ENCODE measurements at regions not wholly inside any gene's neighbourhood (a gene's known extent, or its start where the extent isn't known, plus 50 kb on each side); places are given as distances from the start of the nearest gene placed in this dataset.

GRCh38 chr9:38201844-38202243 lies 132.8 kb upstream of the SHB start:
- no peak overlapping the region for H3K27ac Mint-ChIP-seq
- no peak overlapping the region for H3K4me3 Mint-ChIP-seq
- no peak for ATAC-seq (replicated peaks in 1 of 4)

GRCh38 chr9:38200431-38200830 lies 131.4 kb upstream of the SHB start:
- Mint-ChIP-seq H3K9me3 (peaks cover 0 to 3% (median 0%) of the 10 kb centered on the region in 3 donors), H3K27me3 (peaks cover 2 to 3% of the 10 kb centered on the region in 2 donors)
- CTCF ChIA-PET: no interaction called here

More at GRCh38 chr9:38201844-38202243, 132.8 kb upstream of the SHB start:
- CTCF ChIA-PET: no interaction called here
- POLR2A ChIA-PET: no interaction called here
- H3K9me3 Mint-ChIP-seq: peaks cover 0 to 3% (median 0%) of the 10 kb centered on the region in 3 donors
- DNase-seq: no peak
- Histone ChIP-seq H3K9me3 (no peaks in the 10 kb centered on the region), H3K4me3 (ENCODE audit: control insufficient read depth in 1 of 2, extremely low read depth in 1 of 2, low read length in 1 of 2) (no peak overlapping the region), H3K4me1 (ENCODE audit: control insufficient read depth in 1 of 2, extremely low read depth in 1 of 2, insufficient read depth in 2 of 2, low read length in 2 of 2) (no peaks in the 10 kb centered on the region), H3K27me3 (replicated peaks in 1 of 2; ENCODE audit: control insufficient read depth in 2 of 2, extremely low read depth in 1 of 2, insufficient read depth in 2 of 2, low read length in 1 of 2) (peaks cover 0 to 6% of the 10 kb centered on the region in 2 experiments), H3K36me3 (ENCODE audit: control insufficient read depth in 2 of 2, extremely low read depth in 1 of 2, insufficient read depth in 1 of 2, low read length in 1 of 2) (no peaks in the 10 kb centered on the region), H3K27ac (ENCODE audit: low read length) (no peak overlapping the region)
- H3K36me3 Mint-ChIP-seq: no peaks in the 10 kb centered on the region
- peaks cover 3 to 6% (median 5%) of the 10 kb centered on the region in 3 donors for H3K4me1 Mint-ChIP-seq
- H3K27me3 Mint-ChIP-seq: peaks cover 0 to 3% of the 10 kb centered on the region in 2 donors
- WGBS (ENCODE audit: insufficient coverage): 25% methylated on average over 1 of the region's 3 CpGs

GRCh38 chr9:38198140-38198539 lies 129.1 kb upstream of the SHB start:
- no peaks in the 10 kb centered on the region for H3K36me3 Mint-ChIP-seq
- Histone ChIP-seq H3K4me3 (ENCODE audit: control insufficient read depth in 1 of 2, extremely low read depth in 1 of 2, low read length in 1 of 2) (no peak overlapping the region), H3K36me3 (ENCODE audit: control insufficient read depth in 2 of 2, extremely low read depth in 1 of 2, insufficient read depth in 1 of 2, low read length in 1 of 2) (no peaks in the 10 kb centered on the region), H3K4me1 (ENCODE audit: control insufficient read depth in 1 of 2, extremely low read depth in 1 of 2, insufficient read depth in 2 of 2, low read length in 2 of 2) (no peaks in the 10 kb centered on the region), H3K27me3 (replicated peaks in 1 of 2; ENCODE audit: control insufficient read depth in 2 of 2, extremely low read depth in 1 of 2, insufficient read depth in 2 of 2, low read length in 1 of 2) (peaks cover 0 to 6% of the 10 kb centered on the region in 2 experiments), H3K9me3 (no peaks in the 10 kb centered on the region), H3K27ac (ENCODE audit: low read length) (no peak overlapping the region)
- H3K27me3 Mint-ChIP-seq: peaks cover 2 to 3% of the 10 kb centered on the region in 2 donors
- peaks cover 0 to 3% (median 0%) of the 10 kb centered on the region in 3 donors for H3K9me3 Mint-ChIP-seq
- no peaks in the 10 kb centered on the region for H3K4me1 Mint-ChIP-seq
- no peak overlapping the region for H3K27ac Mint-ChIP-seq
- WGBS (ENCODE audit: insufficient coverage): 79% methylated on average over 5 of the region's 6 CpGs
- POLR2A ChIA-PET: no interaction called here
- CTCF ChIA-PET: no interaction called here
- ATAC-seq (replicated peaks in 1 of 4) (no peak), DNase-seq (no peak)
- no peak overlapping the region for H3K4me3 Mint-ChIP-seq

More at GRCh38 chr9:38200431-38200830, 131.4 kb upstream of the SHB start:
- no peak for DNase-seq
- H3K27me3 ChIP-seq (replicated peaks in 1 of 2; ENCODE audit: control insufficient read depth in 2 of 2, extremely low read depth in 1 of 2, insufficient read depth in 2 of 2, low read length in 1 of 2): peaks cover 0 to 6% of the 10 kb centered on the region in 2 experiments
- H3K4me3 Mint-ChIP-seq: no peak overlapping the region
- no peak overlapping the region for H3K27ac ChIP-seq (ENCODE audit: low read length)
- 90% methylated on average over 9 of the region's 9 CpGs for WGBS (ENCODE audit: insufficient coverage)
- H3K27ac Mint-ChIP-seq: no peak overlapping the region
- ATAC-seq (replicated peaks in 1 of 4): no peak
- H3K36me3 Mint-ChIP-seq: no peaks in the 10 kb centered on the region
- no peaks in the 10 kb centered on the region for H3K4me1 ChIP-seq (ENCODE audit: control insufficient read depth in 1 of 2, extremely low read depth in 1 of 2, insufficient read depth in 2 of 2, low read length in 2 of 2)
- H3K4me1 Mint-ChIP-seq: peaks cover 3 to 5% (median 5%) of the 10 kb centered on the region in 3 donors
- H3K4me3 ChIP-seq (ENCODE audit: control insufficient read depth in 1 of 2, extremely low read depth in 1 of 2, low read length in 1 of 2): no peak overlapping the region
- no peaks in the 10 kb centered on the region for H3K36me3 ChIP-seq (ENCODE audit: control insufficient read depth in 2 of 2, extremely low read depth in 1 of 2, insufficient read depth in 1 of 2, low read length in 1 of 2)
- H3K9me3 ChIP-seq: no peaks in the 10 kb centered on the region
- POLR2A ChIA-PET: no interaction called here

DNA sequence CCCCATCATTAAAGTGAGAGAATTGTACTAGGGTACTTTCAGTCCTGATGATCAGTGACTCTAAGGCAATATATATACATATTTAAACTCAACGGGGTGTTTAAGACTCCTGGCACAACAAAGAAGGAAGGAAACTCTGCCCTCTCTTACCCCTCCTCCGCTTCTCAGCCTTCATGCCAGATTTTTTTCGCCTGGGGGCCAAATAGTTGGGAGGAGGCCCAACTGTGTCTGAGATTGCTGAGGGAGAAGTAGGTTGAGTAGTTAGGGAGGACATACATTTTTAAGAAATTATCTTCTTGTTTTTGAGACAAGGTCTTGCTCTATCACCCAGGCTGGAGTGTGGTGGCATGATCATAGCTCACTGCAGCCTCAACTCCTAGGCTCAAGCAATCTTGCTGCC lies 127.7 kb upstream of the SHB start:
- no peak for ATAC-seq (replicated peaks in 1 of 4)
- CTCF ChIA-PET: no interaction called here

GRCh38 chr9:38195737-38196161 lies 126.7 kb upstream of the SHB start:
- DNase-seq: no peak
- Histone ChIP-seq H3K27ac (ENCODE audit: low read length) (no peak overlapping the region), H3K27me3 (replicated peaks in 1 of 2; ENCODE audit: control insufficient read depth in 2 of 2, extremely low read depth in 1 of 2, insufficient read depth in 2 of 2, low read length in 1 of 2) (peaks cover 0 to 6% of the 10 kb centered on the region in 2 experiments), H3K4me1 (ENCODE audit: control insufficient read depth in 1 of 2, extremely low read depth in 1 of 2, insufficient read depth in 2 of 2, low read length in 2 of 2) (no peaks in the 10 kb centered on the region), H3K36me3 (ENCODE audit: control insufficient read depth in 2 of 2, extremely low read depth in 1 of 2, insufficient read depth in 1 of 2, low read length in 1 of 2) (no peaks in the 10 kb centered on the region), H3K4me3 (ENCODE audit: control insufficient read depth in 1 of 2, extremely low read depth in 1 of 2, low read length in 1 of 2) (no peak overlapping the region), H3K9me3 (no peaks in the 10 kb centered on the region)
- CTCF ChIA-PET: no interaction called here
- Mint-ChIP-seq H3K4me3 (no peak overlapping the region), H3K9me3 (no peaks in the 10 kb centered on the region), H3K27ac (no peak overlapping the region), H3K36me3 (no peaks in the 10 kb centered on the region), H3K27me3 (peaks cover 2 to 3% of the 10 kb centered on the region in 2 donors), H3K4me1 (no peaks in the 10 kb centered on the region)
- no peak for ATAC-seq (replicated peaks in 1 of 4)
- POLR2A ChIA-PET: no interaction called here
- WGBS (ENCODE audit: insufficient coverage): 90% methylated on average over 6 of the region's 7 CpGs

More for the DNA sequence above, 127.7 kb upstream of the SHB start:
- POLR2A ChIA-PET: no interaction called here
- no peaks in the 10 kb centered on the region for H3K9me3 Mint-ChIP-seq
- DNase-seq: no peak
- H3K9me3 ChIP-seq: no peaks in the 10 kb centered on the region
- no peaks in the 10 kb centered on the region for H3K4me1 ChIP-seq (ENCODE audit: control insufficient read depth in 1 of 2, extremely low read depth in 1 of 2, insufficient read depth in 2 of 2, low read length in 2 of 2)
- no CpG with 5 or more reads among the region's 3 CpGs for WGBS (ENCODE audit: insufficient coverage)
- peaks cover 0 to 6% of the 10 kb centered on the region in 2 experiments for H3K27me3 ChIP-seq (replicated peaks in 1 of 2; ENCODE audit: control insufficient read depth in 2 of 2, extremely low read depth in 1 of 2, insufficient read depth in 2 of 2, low read length in 1 of 2)
- H3K4me3 ChIP-seq (ENCODE audit: control insufficient read depth in 1 of 2, extremely low read depth in 1 of 2, low read length in 1 of 2): no peak overlapping the region
- H3K4me3 Mint-ChIP-seq: no peak overlapping the region
- no peaks in the 10 kb centered on the region for H3K36me3 Mint-ChIP-seq
- peaks cover 2 to 3% of the 10 kb centered on the region in 2 donors for H3K27me3 Mint-ChIP-seq
- H3K36me3 ChIP-seq (ENCODE audit: control insufficient read depth in 2 of 2, extremely low read depth in 1 of 2, insufficient read depth in 1 of 2, low read length in 1 of 2): no peaks in the 10 kb centered on the region
- no peak overlapping the region for H3K27ac ChIP-seq (ENCODE audit: low read length)
- no peaks in the 10 kb centered on the region for H3K4me1 Mint-ChIP-seq
- no peak overlapping the region for H3K27ac Mint-ChIP-seq

DNA sequence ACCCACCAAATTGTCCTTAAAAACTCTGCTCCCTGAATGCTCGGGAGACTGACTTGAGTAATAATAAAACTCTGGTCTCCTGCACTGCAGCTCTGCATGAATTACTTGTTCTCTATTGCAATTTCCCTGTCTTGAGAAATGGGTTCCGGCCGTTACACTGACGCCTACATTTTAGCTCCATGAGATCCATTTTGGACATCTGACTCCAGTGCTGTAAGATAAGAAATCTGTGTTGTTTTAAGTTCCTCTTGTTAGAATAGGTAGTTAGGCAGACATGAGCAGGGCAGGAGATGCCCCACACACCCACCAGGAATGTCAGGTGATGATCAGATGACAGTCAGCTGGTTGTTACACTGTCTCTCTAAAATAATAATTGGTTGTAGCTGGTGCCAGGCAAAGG lies 125.8 kb upstream of the SHB start:
- CTCF ChIA-PET: no interaction called here
- DNase-seq: no peak
- Mint-ChIP-seq H3K9me3 (no peaks in the 10 kb centered on the region), H3K36me3 (no peaks in the 10 kb centered on the region), H3K4me3 (no peak overlapping the region), H3K27me3 (peaks cover 2 to 3% of the 10 kb centered on the region in 2 donors), H3K27ac (no peak overlapping the region), H3K4me1 (no peaks in the 10 kb centered on the region)
- no peak overlapping the region for H3K27ac ChIP-seq (ENCODE audit: low read length)
- H3K4me3 ChIP-seq (ENCODE audit: control insufficient read depth in 1 of 2, extremely low read depth in 1 of 2, low read length in 1 of 2): no peak overlapping the region
- POLR2A ChIA-PET: no interaction called here
- no peak for ATAC-seq (replicated peaks in 1 of 4)
- H3K9me3 ChIP-seq: no peaks in the 10 kb centered on the region
- no peaks in the 10 kb centered on the region for H3K36me3 ChIP-seq (ENCODE audit: control insufficient read depth in 2 of 2, extremely low read depth in 1 of 2, insufficient read depth in 1 of 2, low read length in 1 of 2)
- no CpG with 5 or more reads among the region's 4 CpGs for WGBS (ENCODE audit: insufficient coverage)
- H3K4me1 ChIP-seq (ENCODE audit: control insufficient read depth in 1 of 2, extremely low read depth in 1 of 2, insufficient read depth in 2 of 2, low read length in 2 of 2): no peaks in the 10 kb centered on the region
- peaks cover 0 to 6% of the 10 kb centered on the region in 2 experiments for H3K27me3 ChIP-seq (replicated peaks in 1 of 2; ENCODE audit: control insufficient read depth in 2 of 2, extremely low read depth in 1 of 2, insufficient read depth in 2 of 2, low read length in 1 of 2)

GRCh38 chr9:38192731-38193265 lies 123.8 kb upstream of the SHB start:
- no peaks in the 10 kb centered on the region for H3K36me3 Mint-ChIP-seq
- no peaks in the 10 kb centered on the region for H3K9me3 Mint-ChIP-seq
- peaks cover 0 to 5% of the 10 kb centered on the region in 2 experiments for H3K27me3 ChIP-seq (replicated peaks in 1 of 2; ENCODE audit: control insufficient read depth in 2 of 2, extremely low read depth in 1 of 2, insufficient read depth in 2 of 2, low read length in 1 of 2)
- H3K27ac ChIP-seq (ENCODE audit: low read length): no peak overlapping the region
- H3K36me3 ChIP-seq (ENCODE audit: control insufficient read depth in 2 of 2, extremely low read depth in 1 of 2, insufficient read depth in 1 of 2, low read length in 1 of 2): no peaks in the 10 kb centered on the region
- DNase-seq (no peak), ATAC-seq (replicated peaks in 1 of 4) (no peak)
- no peaks in the 10 kb centered on the region for H3K4me1 Mint-ChIP-seq
- no peak overlapping the region for H3K27ac Mint-ChIP-seq
- H3K4me3 Mint-ChIP-seq: no peak overlapping the region
- ChIA-PET POLR2A (no interaction called here), CTCF (no interaction called here)
- no peak overlapping the region for H3K4me3 ChIP-seq (ENCODE audit: control insufficient read depth in 1 of 2, extremely low read depth in 1 of 2, low read length in 1 of 2)
- WGBS (ENCODE audit: insufficient coverage): 67% methylated on average over 2 of the region's 4 CpGs
- peaks cover 0 to 5% of the 10 kb centered on the region in 2 donors for H3K27me3 Mint-ChIP-seq
- H3K9me3 ChIP-seq: no peaks in the 10 kb centered on the region
- no peaks in the 10 kb centered on the region for H3K4me1 ChIP-seq (ENCODE audit: control insufficient read depth in 1 of 2, extremely low read depth in 1 of 2, insufficient read depth in 2 of 2, low read length in 2 of 2)

All from T-cell (primary cell).